NOMO-1 treated with DMSO at 0.1 percent for 48 hours (cell line): ENCODE measurements at regions not wholly inside any gene's neighbourhood (a gene's known extent, or its start where the extent isn't known, plus 50 kb on each side); places are given as distances from the start of the nearest gene placed in this dataset.

Experiments used
- DNase-seq: peaks from one replicate; lab custom pipeline; 2025; ENCODE audit not compliant: unreplicated experiment; lab: John Stamatoyannopoulos, UW

- DNase-seq, result no peak
These were observed 492.5 kb upstream of the TGFBR2 start for GRCh38 chr3:30113906-30114305.

GRCh38 chr3:30114918-30115317, 491.5 kb upstream of the TGFBR2 start:
- DNase-seq, result no peak

GRCh38 chr3:30122359-30122758, 484.0 kb upstream of the TGFBR2 start:
- peak; percentile 29 for DNase-seq

- DNase-seq, result no peak
These were observed 483.2 kb upstream of the TGFBR2 start for GRCh38 chr3:30123224-30123623.

GRCh38 chr3:30123755-30124154, 482.6 kb upstream of the TGFBR2 start:
- DNase-seq, result no peak

GRCh38 chr3:30124435-30125370, 481.7 kb upstream of the TGFBR2 start:
- no peak for DNase-seq

- no peak for DNase-seq
These were observed 476.6 kb upstream of the TGFBR2 start for GRCh38 chr3:30129765-30130164.

- no peak for DNase-seq
These were observed 476.0 kb upstream of the TGFBR2 start for GRCh38 chr3:30130391-30130790.

- DNase-seq, result no peak
These were observed 475.2 kb upstream of the TGFBR2 start for GRCh38 chr3:30131191-30131590.

GRCh38 chr3:30135190-30135589, 471.2 kb upstream of the TGFBR2 start:
- no peak for DNase-seq

- DNase-seq, result no peak
These were observed 467.1 kb upstream of the TGFBR2 start for GRCh38 chr3:30139283-30139682.

- peak; percentile 23 for DNase-seq
These were observed 465.9 kb upstream of the TGFBR2 start for GRCh38 chr3:30140356-30141075.

GRCh38 chr3:30141178-30141581, 465.2 kb upstream of the TGFBR2 start:
- no peak for DNase-seq

- DNase-seq, result no peak
These were observed 464.5 kb upstream of the TGFBR2 start for GRCh38 chr3:30141927-30142326.

GRCh38 chr3:30142946-30143345, 463.5 kb upstream of the TGFBR2 start:
- no peak for DNase-seq

- DNase-seq, result no peak
These were observed 461.1 kb upstream of the TGFBR2 start for GRCh38 chr3:30145281-30145680.

GRCh38 chr3:30146978-30147377, 459.4 kb upstream of the TGFBR2 start:
- DNase-seq, result no peak

GRCh38 chr3:30154853-30155252, 451.5 kb upstream of the TGFBR2 start:
- no peak for DNase-seq

- no peak for DNase-seq
These were observed 450.6 kb upstream of the TGFBR2 start for GRCh38 chr3:30155755-30156154.

- peak; percentile 21 for DNase-seq
These were observed 449.6 kb upstream of the TGFBR2 start for GRCh38 chr3:30156586-30157498.

GRCh38 chr3:30161375-30161774, 445.0 kb upstream of the TGFBR2 start:
- peak; percentile 33 for DNase-seq
